Keratinocyte (primary cell): ENCODE measurements at regions not wholly inside any gene's neighbourhood (a gene's known extent, or its start where the extent isn't known, plus 50 kb on each side); places are given as distances from the start of the nearest gene placed in this dataset.

Experiments
- DNase-seq: peaks from one replicate; pipeline ENCODE4 v3.0.0-alpha.2; 2011; ENCODE audit warnings: low read depth, missing footprints, low spot score
- FAIRE-seq: peaks from 2 replicates; lab custom pipeline; 2011; peaks lifted over from hg19 to GRCh38; lab: Jason Lieb, UNC
- H2AFZ ChIP-seq: 2 replicates; pipeline ENCODE4 v1.6.0; 2012; ENCODE audit warnings: low read length, control low read depth, inconsistent platforms; ENCODE audit not compliant: control insufficient read depth
- H3K27ac ChIP-seq: 2 replicates; pipeline ENCODE4 v1.5.1; 2011; ENCODE audit warnings: low read length; ENCODE audit not compliant: control insufficient read depth, insufficient read depth
- H3K27me3 ChIP-seq: 3 replicates; pipeline ENCODE4 v1.6.0; 2011; ENCODE audit warnings: low read length; ENCODE audit not compliant: control insufficient read depth, insufficient read depth; ENCODE audit errors: extremely low read depth
- H3K36me3 ChIP-seq, 2 experiments: 2 replicates in 1 of 2; 3 replicates in 1 of 2; pipeline ENCODE4 v1.5.1; 2011; ENCODE audit warnings: low read length in 2 of 2, mild to moderate bottlenecking in 1 of 2; ENCODE audit not compliant: control insufficient read depth in 2 of 2, insufficient read depth in 2 of 2; ENCODE audit errors: extremely low read depth in 1 of 2
- H3K4me1 ChIP-seq: 3 replicates; pipeline ENCODE4 v1.5.1; 2011; ENCODE audit warnings: low read length; ENCODE audit not compliant: control insufficient read depth, insufficient read depth; ENCODE audit errors: extremely low read depth
- H3K4me2 ChIP-seq: 3 replicates; pipeline ENCODE4 v1.6.0; 2011; ENCODE audit warnings: low read depth, low read length; ENCODE audit not compliant: control insufficient read depth, insufficient read depth; ENCODE audit errors: extremely low read depth
- H3K4me3 ChIP-seq, 3 experiments: fragments of 200-600 bp in 1 of 3; sonication (generic) in 1 of 3; 2 replicates in 2 of 3; 3 replicates in 1 of 3; pipeline ENCODE4 v1.5.1; 2011 to 2016; ENCODE audit warnings: low read length in 3 of 3, mild to moderate bottlenecking in 3 of 3, control low read depth in 2 of 3, inconsistent platforms in 1 of 3, low read depth in 1 of 3, mixed read lengths in 1 of 3, mixed run types in 1 of 3, moderate library complexity in 1 of 3; ENCODE audit not compliant: control insufficient read depth in 2 of 3, insufficient read depth in 2 of 3; ENCODE audit errors: extremely low read depth in 1 of 3
- H3K79me2 ChIP-seq: 2 replicates; pipeline ENCODE4 v1.6.0; 2012; ENCODE audit warnings: low read length; ENCODE audit not compliant: control insufficient read depth, insufficient read depth
- H3K9ac ChIP-seq: 3 replicates; pipeline ENCODE4 v1.6.0; 2011; ENCODE audit warnings: low read length; ENCODE audit not compliant: control insufficient read depth, insufficient read depth; ENCODE audit errors: extremely low read depth
- H3K9me1 ChIP-seq: 3 replicates; pipeline ENCODE4 v1.6.0; 2011; ENCODE audit warnings: low read length; ENCODE audit not compliant: control insufficient read depth, insufficient read depth; ENCODE audit errors: extremely low read depth
- H3K9me3 ChIP-seq: 2 replicates; pipeline ENCODE4 v1.5.1; 2012; ENCODE audit warnings: low read depth, low read length; ENCODE audit not compliant: control insufficient read depth
- H4K20me1 ChIP-seq: 3 replicates; pipeline ENCODE4 v1.6.0; 2011; ENCODE audit warnings: low read length; ENCODE audit not compliant: control insufficient read depth, insufficient read depth; ENCODE audit errors: extremely low read depth
- EZH2 ChIP-seq: IDR thresholded peaks from one replicate; pipeline ENCODE4 v1.6.1; 2012; ENCODE audit warnings: inconsistent platforms, mild to moderate bottlenecking, low read length, moderate library complexity
- dilution Hi-C: fragments of 300-500 bp; cut with MboI; formaldehyde crosslinking; loops from one replicate; pipeline ENCODE4 v1.7.0; 2020; ENCODE audit warnings: low sequenced_read_pairs; ENCODE audit not compliant: extremely low pct_ligation_motif_present
- TF ChIP-seq, protein P1 (sequence below), 3 experiments: IDR thresholded peaks in 1 of 3; conservative IDR thresholded peaks in 1 of 3; optimal IDR thresholded peaks in 1 of 3; 2 replicates in 2 of 3; 3 replicates in 1 of 3; pipeline versions ENCODE3 to v1.5.1; 2011; ENCODE audit warnings: low read length in 3 of 3, mild to moderate bottlenecking in 3 of 3, moderate library complexity in 2 of 3, control low read depth in 1 of 3, inconsistent platforms in 1 of 3; ENCODE audit not compliant: insufficient read depth in 2 of 3; ENCODE audit errors: extremely low read depth in 1 of 3

DNA sequence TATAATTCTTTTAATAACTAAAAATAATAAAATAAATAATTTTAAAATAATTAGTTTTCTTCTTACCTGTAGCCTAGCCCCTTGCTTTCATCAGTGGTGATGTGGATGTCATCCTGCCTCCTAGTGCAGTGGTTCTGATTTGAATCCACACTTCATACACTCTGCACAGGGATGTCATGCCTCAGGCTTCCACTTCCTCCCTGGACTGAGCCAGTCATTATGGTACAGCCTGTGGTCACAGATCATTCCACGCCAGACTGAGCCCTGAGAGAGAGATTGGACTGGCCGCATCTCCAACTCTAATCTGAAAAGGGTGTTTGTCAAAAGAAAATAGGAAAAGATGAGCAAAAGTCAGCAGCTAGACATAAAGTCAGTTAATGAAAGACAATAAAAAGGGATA is 436.2 kb upstream of the IGFBP3 start:
- no peak overlapping the region for H3K4me2 ChIP-seq
- no peaks in the 10 kb centered on the region for H3K27me3 ChIP-seq
- H3K27ac ChIP-seq = no peak overlapping the region
- H3K9ac ChIP-seq = no peak overlapping the region
- H3K9me3 ChIP-seq = no peaks in the 10 kb centered on the region
- no peak for DNase-seq
- no peaks in the 10 kb centered on the region for H3K4me1 ChIP-seq
- H3K36me3 ChIP-seq = no peaks in the 10 kb centered on the region
- no peak for FAIRE-seq
- H3K4me3 ChIP-seq = no peak overlapping the region
- no peaks in the 10 kb centered on the region for H4K20me1 ChIP-seq
- H3K9me1 ChIP-seq = no peaks in the 10 kb centered on the region
- dilution Hi-C loops = loop anchor here (10.0 kb wide), 1 partner anchor 432 kb away; the partner anchor contains the start of gene IGFBP3
- H2AFZ ChIP-seq = no peak overlapping the region
- no peak for TF ChIP-seq EZH2
- TF ChIP-seq, protein P1, sequence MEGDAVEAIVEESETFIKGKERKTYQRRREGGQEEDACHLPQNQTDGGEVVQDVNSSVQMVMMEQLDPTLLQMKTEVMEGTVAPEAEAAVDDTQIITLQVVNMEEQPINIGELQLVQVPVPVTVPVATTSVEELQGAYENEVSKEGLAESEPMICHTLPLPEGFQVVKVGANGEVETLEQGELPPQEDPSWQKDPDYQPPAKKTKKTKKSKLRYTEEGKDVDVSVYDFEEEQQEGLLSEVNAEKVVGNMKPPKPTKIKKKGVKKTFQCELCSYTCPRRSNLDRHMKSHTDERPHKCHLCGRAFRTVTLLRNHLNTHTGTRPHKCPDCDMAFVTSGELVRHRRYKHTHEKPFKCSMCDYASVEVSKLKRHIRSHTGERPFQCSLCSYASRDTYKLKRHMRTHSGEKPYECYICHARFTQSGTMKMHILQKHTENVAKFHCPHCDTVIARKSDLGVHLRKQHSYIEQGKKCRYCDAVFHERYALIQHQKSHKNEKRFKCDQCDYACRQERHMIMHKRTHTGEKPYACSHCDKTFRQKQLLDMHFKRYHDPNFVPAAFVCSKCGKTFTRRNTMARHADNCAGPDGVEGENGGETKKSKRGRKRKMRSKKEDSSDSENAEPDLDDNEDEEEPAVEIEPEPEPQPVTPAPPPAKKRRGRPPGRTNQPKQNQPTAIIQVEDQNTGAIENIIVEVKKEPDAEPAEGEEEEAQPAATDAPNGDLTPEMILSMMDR (optimal IDR thresholded peaks at IDR 0.05 in 1 of 3, IDR thresholded peaks at IDR 0.05 in 1 of 3, conservative IDR thresholded peaks at IDR 0.05 in 1 of 3; ENCODE audit: extremely low read depth in 1 of 3, insufficient read depth in 2 of 3, low read length in 3 of 3) = no peak
- no peaks in the 10 kb centered on the region for H3K79me2 ChIP-seq

DNA sequence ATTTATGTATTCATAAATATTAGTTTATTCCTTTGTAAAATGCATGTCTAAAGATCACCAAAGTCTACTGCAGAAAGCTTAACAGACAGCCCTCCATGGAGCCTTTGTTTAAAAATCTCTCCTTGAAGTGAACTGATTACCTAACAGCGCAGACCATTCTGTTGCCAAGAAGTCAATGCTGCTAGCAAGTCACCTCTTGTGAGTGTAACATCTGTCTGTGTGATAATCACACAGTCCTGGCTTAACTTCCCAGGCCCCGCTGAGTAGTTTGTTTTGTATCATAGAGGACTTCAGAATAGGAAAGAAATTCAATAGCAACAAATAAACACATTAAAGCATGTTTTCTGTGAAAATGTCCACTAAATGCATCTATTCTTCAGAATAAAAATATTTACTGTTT is 435.3 kb upstream of the IGFBP3 start:
- H3K4me2 ChIP-seq = no peak overlapping the region
- DNase-seq = no peak
- no peaks in the 10 kb centered on the region for H3K9me1 ChIP-seq
- no peak for TF ChIP-seq EZH2
- TF ChIP-seq, protein P1 (optimal IDR thresholded peaks at IDR 0.05 in 1 of 3, IDR thresholded peaks at IDR 0.05 in 1 of 3, conservative IDR thresholded peaks at IDR 0.05 in 1 of 3; ENCODE audit: extremely low read depth in 1 of 3, insufficient read depth in 2 of 3, low read length in 3 of 3) = no peak
- no peak overlapping the region for H3K4me3 ChIP-seq
- no peaks in the 10 kb centered on the region for H4K20me1 ChIP-seq
- H3K36me3 ChIP-seq = no peaks in the 10 kb centered on the region
- dilution Hi-C loops = loop anchor here (10.0 kb wide), 1 partner anchor 432 kb away; the partner anchor contains the start of gene IGFBP3
- no peaks in the 10 kb centered on the region for H3K27me3 ChIP-seq
- H3K79me2 ChIP-seq = no peaks in the 10 kb centered on the region
- no peak for FAIRE-seq
- peaks cover 3% of the 10 kb centered on the region for H3K4me1 ChIP-seq
- H3K9ac ChIP-seq = no peak overlapping the region
- H3K27ac ChIP-seq = no peak overlapping the region
- no peaks in the 10 kb centered on the region for H3K9me3 ChIP-seq
- no peak overlapping the region for H2AFZ ChIP-seq
